Medulla oblongata (tissue), 1 donor: ENCODE measurements at regions not wholly inside any gene's neighbourhood (a gene's known extent, or its start where the extent isn't known, plus 50 kb on each side); places are given as distances from the start of the nearest gene placed in this dataset.

Experiments
- DNase-seq: peaks from one replicate; pipeline ENCODE4 v3.0.0-alpha.2; 2015; ENCODE audit errors: extremely low spot score

GRCh38 chr20:63056236-63057170, 49.7 kb upstream of the BHLHE23 start:
- peak; percentile 40 for DNase-seq
